Nephron progenitor cell (in vitro differentiated cells): ENCODE measurements at regions not wholly inside any gene's neighbourhood (a gene's known extent, or its start where the extent isn't known, plus 50 kb on each side); places are given as distances from the start of the nearest gene placed in this dataset.

Source experiments
- DNase-seq: peaks from one replicate; pipeline ENCODE4 v3.0.0; 2021
- H3K27ac Mint-ChIP-seq: 2 replicates; pipeline ENCODE4 v1.8.0; 2021; ENCODE audit warnings: mild to moderate bottlenecking, moderate library complexity, mixed read lengths
- H3K27me3 Mint-ChIP-seq: 2 replicates; pipeline ENCODE4 v1.8.0; 2021; ENCODE audit warnings: mild to moderate bottlenecking, low read depth, mixed read lengths; ENCODE audit not compliant: poor library complexity
- H3K36me3 Mint-ChIP-seq: 2 replicates; pipeline ENCODE4 v1.8.0; 2021; ENCODE audit warnings: low read depth, mixed read lengths
- H3K4me1 Mint-ChIP-seq: 2 replicates; pipeline ENCODE4 v1.8.0; 2021; ENCODE audit warnings: mixed read lengths
- H3K4me3 Mint-ChIP-seq: 2 replicates; pipeline ENCODE4 v1.8.0; 2021; ENCODE audit warnings: mild to moderate bottlenecking, moderate library complexity, mixed read lengths
- H3K9me3 Mint-ChIP-seq: 2 replicates; pipeline ENCODE4 v1.8.0; 2021; ENCODE audit warnings: mild to moderate bottlenecking, moderate library complexity, mixed read lengths
- TF ChIP-seq, protein P1 (sequence below): fragments of 200-600 bp; sonication (generic); IDR thresholded peaks from 2 replicates; pipeline ENCODE4 v1.5.0; 2021; ENCODE audit warnings: antibody characterized with exemption

GRCh38 chr4:31667686-31668085 is 947.5 kb downstream of the PCDH7 start:
- no peak for DNase-seq
- peaks cover 5% of the 10 kb centered on the region for H3K4me1 Mint-ChIP-seq
- no peaks in the 10 kb centered on the region for H3K9me3 Mint-ChIP-seq
- TF ChIP-seq, protein P1, sequence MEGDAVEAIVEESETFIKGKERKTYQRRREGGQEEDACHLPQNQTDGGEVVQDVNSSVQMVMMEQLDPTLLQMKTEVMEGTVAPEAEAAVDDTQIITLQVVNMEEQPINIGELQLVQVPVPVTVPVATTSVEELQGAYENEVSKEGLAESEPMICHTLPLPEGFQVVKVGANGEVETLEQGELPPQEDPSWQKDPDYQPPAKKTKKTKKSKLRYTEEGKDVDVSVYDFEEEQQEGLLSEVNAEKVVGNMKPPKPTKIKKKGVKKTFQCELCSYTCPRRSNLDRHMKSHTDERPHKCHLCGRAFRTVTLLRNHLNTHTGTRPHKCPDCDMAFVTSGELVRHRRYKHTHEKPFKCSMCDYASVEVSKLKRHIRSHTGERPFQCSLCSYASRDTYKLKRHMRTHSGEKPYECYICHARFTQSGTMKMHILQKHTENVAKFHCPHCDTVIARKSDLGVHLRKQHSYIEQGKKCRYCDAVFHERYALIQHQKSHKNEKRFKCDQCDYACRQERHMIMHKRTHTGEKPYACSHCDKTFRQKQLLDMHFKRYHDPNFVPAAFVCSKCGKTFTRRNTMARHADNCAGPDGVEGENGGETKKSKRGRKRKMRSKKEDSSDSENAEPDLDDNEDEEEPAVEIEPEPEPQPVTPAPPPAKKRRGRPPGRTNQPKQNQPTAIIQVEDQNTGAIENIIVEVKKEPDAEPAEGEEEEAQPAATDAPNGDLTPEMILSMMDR = no peak
- H3K4me3 Mint-ChIP-seq = no peak overlapping the region
- no peak overlapping the region for H3K27ac Mint-ChIP-seq
- H3K36me3 Mint-ChIP-seq = no peaks in the 10 kb centered on the region
- no peaks in the 10 kb centered on the region for H3K27me3 Mint-ChIP-seq

GRCh38 chr4:31674313-31674947 is 954.3 kb downstream of the PCDH7 start:
- TF ChIP-seq, protein P1 = peak; percentile 45

GRCh38 chr4:31678356-31678755 is 958.2 kb downstream of the PCDH7 start:
- Mint-ChIP-seq H3K9me3 (no peaks in the 10 kb centered on the region), H3K4me1 (no peaks in the 10 kb centered on the region), H3K4me3 (no peak overlapping the region), H3K27ac (no peak overlapping the region), H3K36me3 (no peaks in the 10 kb centered on the region), H3K27me3 (no peaks in the 10 kb centered on the region)
- TF ChIP-seq, protein P1 = no peak
- DNase-seq = no peak

More at GRCh38 chr4:31674313-31674947, 954.3 kb downstream of the PCDH7 start:
- no peaks in the 10 kb centered on the region for H3K9me3 Mint-ChIP-seq
- H3K4me3 Mint-ChIP-seq = no peak overlapping the region
- H3K36me3 Mint-ChIP-seq = no peaks in the 10 kb centered on the region
- no peak overlapping the region for H3K27ac Mint-ChIP-seq
- no peaks in the 10 kb centered on the region for H3K27me3 Mint-ChIP-seq
- peak; percentile 5 for DNase-seq
- H3K4me1 Mint-ChIP-seq = no peaks in the 10 kb centered on the region

DNA sequence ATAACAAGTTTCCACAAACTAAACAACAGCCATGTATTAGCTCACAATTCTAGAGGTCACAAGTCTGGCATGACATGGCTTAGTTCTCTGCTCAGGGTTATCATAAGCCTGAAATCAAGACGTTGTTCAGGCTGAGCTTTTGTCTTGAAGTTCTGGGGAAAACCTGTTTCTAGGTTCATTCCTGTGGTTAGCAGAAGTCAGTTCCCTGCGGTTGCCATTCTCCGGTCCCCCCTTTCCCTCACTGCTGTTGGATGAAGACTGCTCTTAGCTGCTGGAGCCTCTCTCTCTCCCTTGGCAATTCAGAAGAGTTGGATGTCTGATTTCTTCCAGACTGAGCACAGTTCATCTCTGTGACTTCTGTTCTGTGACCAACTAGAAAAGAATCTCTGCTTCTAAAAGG is 962.6 kb downstream of the PCDH7 start:
- no peak overlapping the region for H3K4me3 Mint-ChIP-seq
- no peaks in the 10 kb centered on the region for H3K4me1 Mint-ChIP-seq
- no peaks in the 10 kb centered on the region for H3K9me3 Mint-ChIP-seq
- H3K36me3 Mint-ChIP-seq = no peaks in the 10 kb centered on the region
- TF ChIP-seq, protein P1 = no peak
- H3K27ac Mint-ChIP-seq = no peak overlapping the region
- no peak for DNase-seq
- no peaks in the 10 kb centered on the region for H3K27me3 Mint-ChIP-seq

DNA sequence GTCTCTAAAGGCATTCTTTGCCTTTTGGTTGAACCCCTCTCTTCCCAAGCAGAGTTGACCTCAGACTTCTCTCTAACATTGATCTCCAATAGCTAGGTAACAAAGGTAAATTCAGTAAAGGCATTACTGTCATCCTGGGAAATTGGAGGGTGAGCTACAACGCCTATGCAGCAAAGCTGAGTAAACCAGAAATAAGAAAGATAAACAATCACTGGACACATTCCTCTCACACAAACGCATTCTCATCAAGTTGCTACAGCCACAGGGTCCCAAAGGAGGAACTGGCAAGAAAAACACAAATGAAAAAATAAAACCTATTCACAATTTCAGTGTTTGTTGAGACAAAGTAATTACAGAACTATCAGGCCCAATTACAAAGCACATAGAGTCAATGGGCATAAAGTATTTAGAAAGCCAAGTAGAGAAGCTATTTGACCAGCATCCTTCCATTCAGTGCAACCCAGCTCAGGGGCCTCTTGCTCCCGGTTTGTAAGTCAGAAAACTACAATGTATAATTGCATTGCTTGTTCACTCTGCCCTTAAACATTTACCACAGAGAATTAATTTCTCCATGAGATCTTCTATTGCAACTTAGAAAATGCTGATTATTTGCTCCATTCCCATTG is 967.7 kb downstream of the PCDH7 start:
- Mint-ChIP-seq H3K4me1 (no peaks in the 10 kb centered on the region), H3K9me3 (no peaks in the 10 kb centered on the region), H3K36me3 (no peaks in the 10 kb centered on the region), H3K4me3 (no peak overlapping the region), H3K27ac (no peak overlapping the region), H3K27me3 (no peaks in the 10 kb centered on the region)
- TF ChIP-seq, protein P1 = no peak
- no peak for DNase-seq
